ENCODE measurements at regions not wholly inside any gene's neighbourhood (a gene's known extent, or its start where the extent isn't known, plus 50 kb on each side); places are given as distances from the start of the nearest gene placed in this dataset.

GRCh38 chr22:47739291-47740015 lies 977.0 kb downstream of the TBC1D22A start:
- Mint-ChIP-seq H3K4me1 (ENCODE audit: low read depth) (no peaks in the 10 kb centered on the region), H3K36me3 (ENCODE audit: low read depth) (no peaks in the 10 kb centered on the region), H3K9me3 (no peaks in the 10 kb centered on the region), H3K27ac (no peak overlapping the region), H3K4me3 (no peak overlapping the region), H3K27me3 (ENCODE audit: low read depth) (peaks cover 5% of the 10 kb centered on the region)
- DNase-seq, result no peak
- CTCF ChIA-PET, result no interaction called here
- intact Hi-C loops (cut with micrococcal nuclease), result no loop called here

GRCh38 chr22:47738472-47739013 lies 976.1 kb downstream of the TBC1D22A start:
- Mint-ChIP-seq H3K4me1 (ENCODE audit: low read depth) (no peaks in the 10 kb centered on the region), H3K36me3 (ENCODE audit: low read depth) (no peaks in the 10 kb centered on the region), H3K9me3 (no peaks in the 10 kb centered on the region), H3K27me3 (ENCODE audit: low read depth) (peaks cover 5% of the 10 kb centered on the region), H3K4me3 (no peak overlapping the region), H3K27ac (no peak overlapping the region)
- intact Hi-C loops (cut with micrococcal nuclease), result no loop called here
- no peak for DNase-seq
- CTCF ChIA-PET, result no interaction called here

- no peak for DNase-seq
- Mint-ChIP-seq H3K9me3 (no peaks in the 10 kb centered on the region), H3K27ac (no peak overlapping the region), H3K4me3 (no peak overlapping the region), H3K4me1 (ENCODE audit: low read depth) (no peaks in the 10 kb centered on the region), H3K36me3 (ENCODE audit: low read depth) (no peaks in the 10 kb centered on the region), H3K27me3 (ENCODE audit: low read depth) (peaks cover 1% of the 10 kb centered on the region)
- intact Hi-C loops (cut with micrococcal nuclease), result no loop called here
- CTCF ChIA-PET, result no interaction called here
Observed at GRCh38 chr22:47736186-47737034, 974.0 kb downstream of the TBC1D22A start.

- CTCF ChIA-PET, result no interaction called here
Observed at GRCh38 chr22:47734511-47734910, 972.1 kb downstream of the TBC1D22A start.

GRCh38 chr22:47727641-47728040 lies 965.2 kb downstream of the TBC1D22A start:
- Mint-ChIP-seq H3K36me3 (ENCODE audit: low read depth) (no peaks in the 10 kb centered on the region), H3K4me1 (ENCODE audit: low read depth) (no peaks in the 10 kb centered on the region), H3K27me3 (ENCODE audit: low read depth) (peaks cover 13% of the 10 kb centered on the region), H3K4me3 (no peak overlapping the region), H3K9me3 (peaks cover 3% of the 10 kb centered on the region), H3K27ac (no peak overlapping the region)
- CTCF ChIA-PET, result no interaction called here
- no peak for DNase-seq
- intact Hi-C loops (cut with micrococcal nuclease), result no loop called here

More at GRCh38 chr22:47734511-47734910, 972.1 kb downstream of the TBC1D22A start:
- intact Hi-C loops (cut with micrococcal nuclease), result no loop called here
- no peaks in the 10 kb centered on the region for H3K36me3 Mint-ChIP-seq (ENCODE audit: low read depth)
- H3K4me3 Mint-ChIP-seq, result no peak overlapping the region
- peaks cover 3% of the 10 kb centered on the region for H3K9me3 Mint-ChIP-seq
- H3K27ac Mint-ChIP-seq, result no peak overlapping the region
- no peaks in the 10 kb centered on the region for H3K4me1 Mint-ChIP-seq (ENCODE audit: low read depth)
- H3K27me3 Mint-ChIP-seq (ENCODE audit: low read depth), result peaks cover 1% of the 10 kb centered on the region
- DNase-seq, result no peak

GRCh38 chr22:47724751-47725150 lies 962.3 kb downstream of the TBC1D22A start:
- CTCF ChIA-PET, result no interaction called here

GRCh38 chr22:47724030-47724429 lies 961.6 kb downstream of the TBC1D22A start:
- Mint-ChIP-seq H3K9me3 (no peaks in the 10 kb centered on the region), H3K4me3 (no peak overlapping the region), H3K27me3 (ENCODE audit: low read depth) (peaks cover 16% of the 10 kb centered on the region), H3K4me1 (ENCODE audit: low read depth) (no peaks in the 10 kb centered on the region), H3K36me3 (ENCODE audit: low read depth) (no peaks in the 10 kb centered on the region), H3K27ac (no peak overlapping the region)
- intact Hi-C loops (cut with micrococcal nuclease), result no loop called here
- CTCF ChIA-PET, result no interaction called here
- no peak for DNase-seq

More at GRCh38 chr22:47724751-47725150, 962.3 kb downstream of the TBC1D22A start:
- H3K27ac Mint-ChIP-seq, result no peak overlapping the region
- H3K4me3 Mint-ChIP-seq, result no peak overlapping the region
- intact Hi-C loops (cut with micrococcal nuclease), result no loop called here
- H3K4me1 Mint-ChIP-seq (ENCODE audit: low read depth), result no peaks in the 10 kb centered on the region
- no peaks in the 10 kb centered on the region for H3K36me3 Mint-ChIP-seq (ENCODE audit: low read depth)
- no peak for DNase-seq
- H3K27me3 Mint-ChIP-seq (ENCODE audit: low read depth), result peaks cover 16% of the 10 kb centered on the region
- no peaks in the 10 kb centered on the region for H3K9me3 Mint-ChIP-seq

- Mint-ChIP-seq H3K4me3 (no peak overlapping the region), H3K27ac (no peak overlapping the region), H3K9me3 (no peaks in the 10 kb centered on the region), H3K36me3 (ENCODE audit: low read depth) (no peaks in the 10 kb centered on the region), H3K4me1 (ENCODE audit: low read depth) (no peaks in the 10 kb centered on the region), H3K27me3 (ENCODE audit: low read depth) (peaks cover 17% of the 10 kb centered on the region)
- CTCF ChIA-PET, result no interaction called here
- intact Hi-C loops (cut with micrococcal nuclease), result no loop called here
- DNase-seq, result no peak
Observed at GRCh38 chr22:47718337-47718736, 955.9 kb downstream of the TBC1D22A start.

GRCh38 chr22:47716890-47717615 lies 954.6 kb downstream of the TBC1D22A start:
- intact Hi-C loops (cut with micrococcal nuclease), result no loop called here
- CTCF ChIA-PET, result no interaction called here

GRCh38 chr22:47715866-47716578 lies 953.6 kb downstream of the TBC1D22A start:
- H3K27me3 Mint-ChIP-seq (ENCODE audit: low read depth), result peaks cover 20% of the 10 kb centered on the region
- CTCF ChIA-PET, result no interaction called here
- no peaks in the 10 kb centered on the region for H3K4me1 Mint-ChIP-seq (ENCODE audit: low read depth)
- no peaks in the 10 kb centered on the region for H3K36me3 Mint-ChIP-seq (ENCODE audit: low read depth)
- no peak overlapping the region for H3K27ac Mint-ChIP-seq
- intact Hi-C loops (cut with micrococcal nuclease), result no loop called here
- H3K4me3 Mint-ChIP-seq, result no peak overlapping the region
- no peak for DNase-seq
- H3K9me3 Mint-ChIP-seq, result no peaks in the 10 kb centered on the region

More at GRCh38 chr22:47716890-47717615, 954.6 kb downstream of the TBC1D22A start:
- Mint-ChIP-seq H3K9me3 (no peaks in the 10 kb centered on the region), H3K27me3 (ENCODE audit: low read depth) (peaks cover 20% of the 10 kb centered on the region), H3K36me3 (ENCODE audit: low read depth) (no peaks in the 10 kb centered on the region), H3K27ac (no peak overlapping the region), H3K4me1 (ENCODE audit: low read depth) (no peaks in the 10 kb centered on the region), H3K4me3 (no peak overlapping the region)
- DNase-seq, result no peak

GRCh38 chr22:47713941-47714340 lies 951.5 kb downstream of the TBC1D22A start:
- H3K9me3 Mint-ChIP-seq, result no peaks in the 10 kb centered on the region
- no peaks in the 10 kb centered on the region for H3K4me1 Mint-ChIP-seq (ENCODE audit: low read depth)
- CTCF ChIA-PET, result no interaction called here

GRCh38 chr22:47710135-47710534 lies 947.7 kb downstream of the TBC1D22A start:
- H3K36me3 Mint-ChIP-seq (ENCODE audit: low read depth), result no peaks in the 10 kb centered on the region
- no peak for DNase-seq
- CTCF ChIA-PET, result no interaction called here
- no peak overlapping the region for H3K27ac Mint-ChIP-seq
- intact Hi-C loops (cut with micrococcal nuclease), result no loop called here
- peaks cover 23% of the 10 kb centered on the region for H3K27me3 Mint-ChIP-seq (ENCODE audit: low read depth)
- H3K4me3 Mint-ChIP-seq, result no peak overlapping the region
- no peaks in the 10 kb centered on the region for H3K9me3 Mint-ChIP-seq
- no peaks in the 10 kb centered on the region for H3K4me1 Mint-ChIP-seq (ENCODE audit: low read depth)

More at GRCh38 chr22:47713941-47714340, 951.5 kb downstream of the TBC1D22A start:
- Mint-ChIP-seq H3K36me3 (ENCODE audit: low read depth) (no peaks in the 10 kb centered on the region), H3K27ac (no peak overlapping the region), H3K4me3 (no peak overlapping the region), H3K27me3 (ENCODE audit: low read depth) (peaks cover 26% of the 10 kb centered on the region)
- DNase-seq, result no peak
- intact Hi-C loops (cut with micrococcal nuclease), result no loop called here

Measured in activated naive CD4-positive, alpha-beta T cell treated with anti-CD3 and anti-CD28 coated beads for 36 hours (primary cell).